Activated T-cell treated with anti-CD3 and anti-CD28 coated beads for 48 hours (primary cell): ENCODE measurements at regions not wholly inside any gene's neighbourhood (a gene's known extent, or its start where the extent isn't known, plus 50 kb on each side); places are given as distances from the start of the nearest gene placed in this dataset.

Source experiments
- DNase-seq: peaks from one replicate; pipeline ENCODE4 v3.0.0-alpha.2; 2020; ENCODE audit warnings: low read depth

- DNase-seq = no peak
These were observed 994.1 kb upstream of the TMEM132C start for GRCh38 chr12:127272864-127273263.

- no peak for DNase-seq
These were observed 993.3 kb upstream of the TMEM132C start for GRCh38 chr12:127273626-127274025.

DNA sequence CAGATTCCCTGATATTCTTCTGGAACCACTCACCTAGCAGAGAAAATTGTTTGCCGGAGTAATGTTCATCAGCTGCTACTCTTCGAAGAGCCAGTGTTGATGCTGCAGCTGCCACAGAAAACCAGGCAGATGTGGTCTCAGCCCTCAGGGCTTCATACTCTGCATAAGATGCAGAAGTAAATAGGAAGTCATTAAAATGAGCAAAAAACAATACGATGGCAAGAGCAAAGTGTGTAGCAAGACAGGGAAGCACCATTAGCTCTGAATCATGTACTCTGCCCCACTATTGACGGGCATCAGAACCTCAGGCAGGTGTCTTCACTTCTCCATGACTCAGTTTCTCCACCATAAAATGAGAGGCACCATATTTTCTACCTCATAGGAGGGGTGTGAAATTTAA lies 991.6 kb upstream of the TMEM132C start:
- DNase-seq = no peak

- DNase-seq = no peak
These were observed 989.1 kb upstream of the TMEM132C start for GRCh38 chr12:127277882-127278281.

- no peak for DNase-seq
These were observed 988.6 kb upstream of the TMEM132C start for GRCh38 chr12:127278351-127278750.

DNA sequence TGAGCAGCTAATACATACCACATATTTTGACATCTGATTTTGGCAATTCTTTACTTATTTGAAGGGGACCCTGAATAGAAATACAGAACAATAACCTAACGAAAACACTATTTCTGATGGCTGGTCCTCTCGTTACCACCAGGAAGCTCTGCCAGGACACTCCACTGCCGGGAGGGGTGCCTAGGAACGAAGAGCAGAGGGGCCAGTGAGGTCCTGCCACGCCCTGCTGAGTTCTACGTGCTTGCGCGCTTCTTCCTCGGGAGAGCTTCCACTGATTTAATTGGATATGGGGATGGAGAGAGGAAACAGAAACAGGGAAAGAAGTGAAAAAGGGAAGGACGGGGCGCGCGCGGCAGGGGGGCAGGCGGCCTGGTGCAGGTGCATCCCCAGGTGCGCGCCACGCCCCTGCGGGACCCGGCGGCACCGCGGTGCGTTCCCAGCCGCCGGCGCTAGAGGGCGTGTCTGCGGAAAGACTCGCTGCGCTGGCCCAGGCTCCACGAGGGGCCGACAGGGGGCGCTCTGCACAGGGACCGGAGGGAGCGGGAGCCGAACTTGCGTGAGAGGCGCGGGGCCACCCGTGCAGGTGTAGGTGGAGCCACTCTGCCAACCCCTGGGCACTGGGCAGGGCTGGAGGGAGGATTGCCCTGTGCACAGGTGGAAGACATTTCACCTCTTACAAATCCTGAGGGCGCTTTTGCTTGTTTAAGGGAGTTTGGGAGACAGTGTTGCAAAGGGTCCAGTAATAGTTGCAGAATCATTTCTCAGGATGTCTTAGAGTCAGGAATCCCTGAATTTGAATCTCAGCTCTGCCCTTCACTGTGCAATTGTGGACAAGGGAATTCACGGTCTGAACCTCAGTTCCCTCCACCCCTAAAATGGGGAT lies 986.3 kb upstream of the TMEM132C start:
- DNase-seq = peak; percentile 79

- DNase-seq = no peak
These were observed 984.0 kb upstream of the TMEM132C start for GRCh38 chr12:127282786-127283565.

- DNase-seq = no peak
These were observed 982.9 kb upstream of the TMEM132C start for GRCh38 chr12:127284021-127284420.

GRCh38 chr12:127284870-127285431 lies 982.0 kb upstream of the TMEM132C start:
- DNase-seq = no peak

GRCh38 chr12:127286281-127286680 lies 980.7 kb upstream of the TMEM132C start:
- no peak for DNase-seq

DNA sequence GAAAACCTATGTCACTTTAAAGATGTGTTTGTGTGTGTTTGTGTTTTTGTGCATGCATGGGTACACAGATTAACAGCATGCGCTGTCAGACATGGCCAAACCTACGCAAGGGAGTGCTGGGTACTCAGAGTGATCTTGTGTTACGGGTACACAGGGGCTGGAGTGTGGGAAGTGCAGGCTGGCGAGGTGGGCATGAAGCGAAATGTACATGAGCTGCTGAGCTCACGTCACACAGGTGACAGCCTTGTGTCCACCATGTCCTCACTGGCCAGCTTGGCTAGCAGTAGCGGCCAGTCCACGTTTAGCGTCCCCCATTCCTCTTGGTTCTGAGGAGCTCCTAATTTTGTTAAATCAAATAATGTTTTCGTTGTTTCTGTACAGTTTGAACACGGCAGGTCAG lies 979.7 kb upstream of the TMEM132C start:
- no peak for DNase-seq

- DNase-seq = no peak
These were observed 976.7 kb upstream of the TMEM132C start for GRCh38 chr12:127290251-127290650.

GRCh38 chr12:127292736-127293135 lies 974.2 kb upstream of the TMEM132C start:
- DNase-seq = no peak

GRCh38 chr12:127293507-127294310 lies 973.3 kb upstream of the TMEM132C start:
- peak; percentile 48 for DNase-seq

DNA sequence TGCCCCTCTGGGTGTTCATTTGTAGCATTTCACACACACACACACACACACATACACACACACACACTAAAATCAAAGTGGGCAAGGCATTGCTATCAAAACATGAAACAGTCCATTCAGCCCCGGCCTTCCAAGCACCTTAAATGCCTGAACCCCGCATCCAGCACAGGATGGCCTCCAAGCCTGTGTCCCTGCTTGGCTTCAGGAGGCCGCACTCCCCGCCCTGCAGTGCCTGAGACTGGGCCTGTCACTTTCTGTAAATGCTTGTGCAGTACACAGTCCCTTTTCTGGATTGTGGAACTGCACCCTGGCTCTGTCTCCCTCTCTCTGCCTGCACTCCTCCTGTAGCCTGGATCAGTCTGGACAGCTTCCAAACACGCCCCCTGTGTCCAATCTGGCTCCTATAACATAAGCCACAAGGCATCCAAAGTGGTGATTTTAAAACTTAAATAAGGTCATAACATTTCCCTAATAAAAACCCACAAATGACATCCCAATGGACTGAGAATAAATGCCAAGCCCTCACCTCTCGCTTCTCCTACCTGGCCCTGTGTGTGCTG lies 972.2 kb upstream of the TMEM132C start:
- DNase-seq = no peak

GRCh38 chr12:127295630-127296029 lies 971.3 kb upstream of the TMEM132C start:
- no peak for DNase-seq

- DNase-seq = no peak
These were observed 970.4 kb upstream of the TMEM132C start for GRCh38 chr12:127296591-127296990.

DNA sequence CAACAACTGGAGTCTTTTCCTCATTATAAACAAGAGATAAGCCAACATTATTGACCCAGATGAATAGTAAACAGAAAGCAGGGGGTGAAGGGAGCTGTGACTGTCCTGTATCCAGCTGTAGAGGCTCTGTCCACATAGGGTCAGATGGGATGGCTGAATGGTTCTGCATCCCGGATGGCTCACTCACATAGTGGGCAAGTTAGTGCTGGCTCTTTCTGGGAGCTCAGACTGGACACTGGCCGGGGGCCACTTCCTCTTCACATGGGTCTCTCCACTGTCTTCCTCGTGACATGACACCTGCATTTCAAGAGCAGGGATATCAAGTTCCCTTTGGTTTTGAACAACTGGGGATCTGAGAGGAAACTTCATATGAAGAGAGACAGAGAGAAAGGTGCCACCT lies 969.6 kb upstream of the TMEM132C start:
- DNase-seq = no peak

DNA sequence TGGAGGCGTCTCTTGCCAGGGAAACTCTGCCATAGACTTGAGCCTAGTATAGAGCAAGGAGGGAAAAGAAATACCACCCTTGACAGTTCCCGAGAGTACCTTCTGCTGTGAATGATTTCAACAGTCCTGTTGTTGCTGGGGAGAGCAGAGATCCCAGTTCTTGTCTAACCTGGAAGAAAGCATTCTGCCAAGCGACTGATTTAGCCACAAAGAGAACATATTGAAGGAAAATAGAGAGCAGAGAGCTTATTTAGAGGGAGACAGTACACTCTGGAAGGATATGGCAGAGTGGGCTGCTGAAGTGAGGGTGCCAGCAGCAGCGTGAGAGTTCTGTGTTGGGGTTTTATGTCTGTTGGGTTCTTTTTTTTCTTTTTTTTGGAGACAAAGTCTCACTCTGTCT lies 966.9 kb upstream of the TMEM132C start:
- DNase-seq = no peak

DNA sequence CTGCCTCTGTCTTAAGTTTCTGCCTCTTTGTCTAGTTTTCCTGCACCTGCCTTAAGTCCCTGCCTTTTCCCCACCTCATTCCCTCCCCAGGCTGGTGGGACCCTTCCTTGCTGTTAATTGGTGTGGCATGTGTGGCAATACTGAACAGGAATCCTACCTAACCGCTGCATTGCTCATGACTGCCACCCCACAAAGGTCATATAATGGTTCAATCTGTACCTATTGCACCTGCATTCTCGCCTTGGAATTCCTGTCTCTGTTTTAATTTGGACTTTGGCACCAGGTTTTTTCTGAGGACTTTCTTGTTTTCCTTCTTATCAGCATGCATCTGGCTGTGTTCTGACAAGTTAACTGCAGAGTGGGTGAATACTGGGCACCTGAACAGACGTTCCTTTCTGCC lies 966.2 kb upstream of the TMEM132C start:
- no peak for DNase-seq

DNA sequence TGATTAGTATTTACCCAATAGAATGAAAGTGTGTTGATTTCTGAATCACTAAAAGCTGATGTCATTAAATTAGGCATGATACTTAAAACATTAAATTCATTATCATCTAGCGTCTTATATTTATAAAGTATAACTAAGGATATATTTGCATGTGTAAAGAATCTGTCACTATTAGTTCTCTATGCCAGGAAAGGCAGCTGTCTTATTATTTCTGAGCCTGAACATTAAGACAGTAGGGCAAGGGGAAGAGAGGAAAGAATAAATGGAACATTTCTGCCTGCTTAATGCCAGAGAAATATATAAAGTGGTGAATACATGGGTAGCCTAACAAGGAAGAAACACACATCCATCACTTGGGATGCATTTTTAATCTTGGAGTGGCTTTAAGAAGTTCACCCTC lies 965.1 kb upstream of the TMEM132C start:
- no peak for DNase-seq
